ENCODE measurements at regions not wholly inside any gene's neighbourhood (a gene's known extent, or its start where the extent isn't known, plus 50 kb on each side); places are given as distances from the start of the nearest gene placed in this dataset.

- TF ChIP-seq EZH2phosphoT487 (IDR thresholded peaks at IDR 0.05; ENCODE audit: insufficient read depth, low read depth) (no peak), EZH2 (IDR thresholded peaks at IDR 0.05; ENCODE audit: insufficient read depth, poor library complexity, severe bottlenecking) (no peak)
Observed at GRCh38 chr4:175947117-175947722, 118.4 kb upstream of the WDR17 start.

Measured in GM23248 (cell line).